HPDE6-E6E7 (cell line): ENCODE measurements at regions not wholly inside any gene's neighbourhood (a gene's known extent, or its start where the extent isn't known, plus 50 kb on each side); places are given as distances from the start of the nearest gene placed in this dataset.

Source experiments
- DNase-seq: peaks from one replicate; pipeline ENCODE4 v3.0.0; 2011; ENCODE audit warnings: missing footprints; ENCODE audit errors: extremely low spot score

GRCh38 chr6:62670490-62671223, 384.6 kb upstream of the KHDRBS2 start:
- no peak for DNase-seq

DNA sequence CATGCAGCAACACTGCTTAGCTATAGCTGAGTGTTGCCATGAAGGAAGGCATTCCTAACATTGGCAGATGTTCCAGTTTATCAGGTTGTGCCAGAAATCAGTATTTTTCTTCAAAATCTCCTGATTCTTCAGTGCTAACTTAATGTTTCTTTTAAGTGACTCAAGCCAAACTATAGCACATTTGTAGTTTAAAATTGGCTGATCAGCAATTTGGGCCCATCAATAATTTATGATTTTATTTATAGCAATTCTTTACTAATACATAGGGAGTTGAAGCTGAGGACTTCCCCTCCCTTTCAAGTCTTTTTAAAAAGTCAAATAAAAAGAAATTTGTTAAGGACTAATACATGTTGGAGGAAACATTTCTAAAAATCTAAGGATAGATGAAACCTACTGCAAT, 383.8 kb upstream of the KHDRBS2 start:
- DNase-seq = no peak

DNA sequence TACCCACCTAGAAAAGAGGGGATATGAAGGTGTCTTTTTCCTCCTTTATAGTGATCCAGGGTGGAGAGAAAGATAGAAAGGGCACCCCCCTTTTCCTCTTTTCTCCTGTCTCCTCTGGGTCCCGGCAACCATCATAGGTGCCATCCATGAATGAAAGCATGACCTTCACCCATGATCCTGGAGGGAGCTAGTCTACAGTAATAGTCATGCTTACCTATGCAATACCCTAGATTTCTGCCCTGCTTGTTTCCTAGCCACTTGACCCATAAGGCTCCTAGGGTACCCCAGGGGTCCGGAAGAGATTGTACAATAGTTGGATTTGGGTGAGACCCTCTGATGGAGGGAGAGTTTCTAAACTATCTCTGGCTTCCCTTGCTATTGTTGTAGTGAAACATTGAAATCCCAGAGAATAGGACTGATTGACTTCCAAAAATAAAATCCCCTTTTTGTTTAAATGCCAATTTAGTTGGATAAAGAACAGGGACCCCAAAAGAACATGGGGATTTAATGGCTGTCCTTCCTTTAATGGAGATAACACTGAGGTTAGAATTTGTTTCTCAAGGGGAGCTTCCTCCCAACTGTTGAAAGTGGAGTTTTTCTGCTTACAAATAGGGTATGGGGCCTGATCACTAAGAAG, 366.8 kb upstream of the KHDRBS2 start:
- DNase-seq = no peak

- no peak for DNase-seq
Observed at GRCh38 chr6:62645274-62645673, 359.2 kb upstream of the KHDRBS2 start.

DNA sequence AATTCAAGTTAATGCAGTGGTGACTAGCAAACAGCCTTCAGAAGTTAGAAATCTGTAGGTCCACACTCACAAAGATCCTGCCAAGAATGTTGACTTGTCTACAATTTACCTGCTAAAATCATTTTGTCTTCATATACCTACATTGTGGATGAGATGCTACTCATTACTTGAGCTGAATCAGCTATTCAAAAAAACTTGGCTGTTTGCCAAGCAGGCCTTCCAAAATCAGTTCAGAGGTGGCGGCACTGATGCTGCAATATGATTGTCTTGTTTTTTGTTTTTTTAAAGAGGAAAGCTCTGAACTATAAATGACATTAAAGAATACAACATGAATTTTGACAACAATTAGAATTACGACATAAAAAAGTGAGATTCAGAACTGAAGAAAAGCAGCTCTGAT, 354.7 kb upstream of the KHDRBS2 start:
- DNase-seq = no peak

- no peak for DNase-seq
Observed at GRCh38 chr6:62626661-62627060, 340.6 kb upstream of the KHDRBS2 start.

GRCh38 chr6:62623846-62624532, 338.0 kb upstream of the KHDRBS2 start:
- peak; percentile 2 for DNase-seq

- DNase-seq = no peak
Observed at GRCh38 chr6:62615366-62616015, 329.5 kb upstream of the KHDRBS2 start.

GRCh38 chr6:62614442-62614841, 328.4 kb upstream of the KHDRBS2 start:
- DNase-seq = no peak

GRCh38 chr6:62613928-62614327, 327.9 kb upstream of the KHDRBS2 start:
- DNase-seq = no peak

- DNase-seq = no peak
Observed at GRCh38 chr6:62612471-62612870, 326.4 kb upstream of the KHDRBS2 start.

DNA sequence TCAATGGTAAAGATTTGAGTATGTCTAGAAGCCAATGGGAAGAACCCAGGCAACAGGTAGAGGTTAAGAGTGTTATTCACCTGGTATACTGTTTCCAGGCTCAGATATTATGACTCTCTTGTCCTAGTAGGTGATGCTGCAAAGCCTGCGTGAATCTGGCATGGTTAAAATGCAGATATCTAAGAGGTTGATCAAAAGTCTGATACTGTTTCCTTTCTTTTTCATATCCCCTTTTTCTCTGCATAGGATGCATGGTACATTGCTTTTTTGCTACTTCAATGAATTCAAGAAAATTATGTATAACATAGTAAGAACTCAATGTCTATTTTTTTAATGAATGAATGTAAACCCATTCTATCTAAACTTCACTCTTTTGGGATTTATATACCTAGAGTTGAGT, 284.3 kb upstream of the KHDRBS2 start:
- no peak for DNase-seq

GRCh38 chr6:62541502-62541901, 255.5 kb upstream of the KHDRBS2 start:
- DNase-seq = no peak

GRCh38 chr6:62530985-62531384, 245.0 kb upstream of the KHDRBS2 start:
- DNase-seq = no peak

DNA sequence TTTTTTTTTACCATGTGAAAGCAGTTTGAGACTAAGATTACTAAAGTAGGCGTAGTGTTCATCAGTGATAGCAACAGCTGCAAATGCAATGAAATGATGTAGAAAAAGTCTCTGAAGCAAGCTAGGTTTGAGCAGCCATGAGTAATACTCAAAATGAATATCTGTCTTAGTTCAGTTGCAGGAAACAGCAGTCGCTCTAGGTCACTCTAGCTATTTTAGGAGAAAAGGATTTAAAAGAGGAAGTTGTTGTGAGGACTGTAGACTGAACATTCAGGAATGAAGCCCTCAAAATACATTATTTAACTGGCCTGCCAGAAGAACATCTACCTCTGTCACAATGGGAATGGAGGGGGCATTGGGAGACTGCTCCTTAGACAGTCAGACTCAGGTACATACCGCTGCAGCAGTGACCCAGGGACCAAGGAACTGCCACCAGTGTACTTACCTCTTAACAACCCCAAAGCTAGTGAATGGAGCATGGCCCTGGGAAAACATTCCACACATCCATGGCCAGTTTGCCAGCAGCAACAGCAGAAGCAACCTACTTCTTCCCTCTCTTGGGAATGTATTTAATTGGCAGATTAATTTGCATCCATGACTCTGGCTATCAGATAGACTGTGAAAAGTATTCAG, 243.0 kb upstream of the KHDRBS2 start:
- DNase-seq = no peak

DNA sequence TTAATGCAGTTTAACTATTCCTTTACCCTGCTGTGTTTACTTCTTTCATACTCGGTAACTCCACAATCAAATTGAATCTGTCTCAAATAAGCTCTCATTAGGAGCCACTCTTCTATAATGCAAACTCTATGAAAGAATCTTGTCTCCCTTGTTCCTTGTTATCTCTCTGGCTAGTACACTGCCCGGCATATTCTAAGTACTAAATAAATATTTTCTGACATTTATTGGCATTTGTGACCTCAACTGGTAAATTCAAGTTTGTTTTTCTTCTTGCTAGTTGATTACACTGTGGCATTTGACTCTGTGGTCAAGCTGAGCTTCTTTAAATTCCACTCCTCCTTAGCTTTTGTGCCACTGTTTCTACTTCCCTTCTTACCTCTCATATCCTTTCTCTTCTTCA, 237.6 kb upstream of the KHDRBS2 start:
- no peak for DNase-seq

- no peak for DNase-seq
Observed at GRCh38 chr6:62519574-62519973, 233.5 kb upstream of the KHDRBS2 start.

- no peak for DNase-seq
Observed at GRCh38 chr6:62516291-62517141, 230.5 kb upstream of the KHDRBS2 start.

DNA sequence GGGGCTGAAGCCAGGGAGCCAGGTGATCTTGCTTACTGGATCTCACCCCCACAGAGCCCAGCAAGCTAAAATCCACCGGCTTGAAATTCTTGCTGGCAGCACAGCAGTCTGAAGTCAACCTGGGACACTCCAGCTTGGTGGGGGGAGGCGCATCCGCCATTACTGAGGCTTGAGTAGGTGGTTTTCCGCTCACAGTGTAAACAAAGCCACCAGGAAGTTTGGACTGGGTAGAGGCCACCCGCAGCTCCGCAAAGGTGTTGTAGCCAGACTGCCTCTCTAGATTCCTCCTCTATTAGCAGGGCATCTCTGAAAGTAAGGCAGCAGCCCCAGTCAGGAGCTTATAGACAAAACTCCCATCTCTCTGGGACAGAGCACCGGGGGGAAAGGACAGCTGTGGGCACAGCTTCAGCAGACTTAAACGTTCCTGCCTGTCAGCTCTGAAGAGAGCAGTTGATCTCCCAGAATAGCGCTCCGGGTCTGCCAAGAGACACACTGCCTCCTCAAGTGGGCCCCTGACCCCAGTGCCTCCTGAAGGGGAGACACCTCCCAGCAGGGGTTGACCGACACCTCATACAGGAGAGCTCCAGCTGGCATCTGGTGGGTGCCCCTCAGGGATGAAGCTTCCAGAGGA, 206.3 kb upstream of the KHDRBS2 start:
- no peak for DNase-seq

DNA sequence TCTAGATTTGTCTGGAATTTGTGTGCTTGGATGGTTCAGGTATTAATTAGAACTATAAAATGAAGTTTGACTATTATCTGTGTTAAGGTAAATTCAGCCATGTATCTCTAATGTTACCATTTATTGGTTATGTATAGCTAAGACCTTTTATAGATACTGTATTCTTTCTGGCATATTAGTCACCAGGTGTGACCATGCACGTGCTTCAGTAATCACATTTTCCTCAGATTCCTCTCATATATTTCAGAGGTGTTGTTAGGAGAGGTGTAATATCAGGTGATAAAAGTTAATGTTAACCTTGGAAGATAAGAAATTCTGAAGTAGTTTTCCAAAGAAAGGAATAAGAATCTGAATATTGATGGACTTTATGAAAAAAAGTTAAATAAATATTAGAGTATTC, 194.5 kb upstream of the KHDRBS2 start:
- DNase-seq = no peak
